Stimulated activated CD8-positive, alpha-beta memory T cell treated with anti-CD3 and anti-CD28 coated beads, Interleukin-12 subunit alpha, Interleukin-12 subunit beta, amount 100 ng/mL, for 24 hours (primary cell): ENCODE measurements at regions not wholly inside any gene's neighbourhood (a gene's known extent, or its start where the extent isn't known, plus 50 kb on each side); places are given as distances from the start of the nearest gene placed in this dataset.

Experiments used
- DNase-seq: peaks from one replicate; pipeline ENCODE4 v3.0.0-alpha.2; 2020; ENCODE audit errors: extremely low read depth

DNA sequence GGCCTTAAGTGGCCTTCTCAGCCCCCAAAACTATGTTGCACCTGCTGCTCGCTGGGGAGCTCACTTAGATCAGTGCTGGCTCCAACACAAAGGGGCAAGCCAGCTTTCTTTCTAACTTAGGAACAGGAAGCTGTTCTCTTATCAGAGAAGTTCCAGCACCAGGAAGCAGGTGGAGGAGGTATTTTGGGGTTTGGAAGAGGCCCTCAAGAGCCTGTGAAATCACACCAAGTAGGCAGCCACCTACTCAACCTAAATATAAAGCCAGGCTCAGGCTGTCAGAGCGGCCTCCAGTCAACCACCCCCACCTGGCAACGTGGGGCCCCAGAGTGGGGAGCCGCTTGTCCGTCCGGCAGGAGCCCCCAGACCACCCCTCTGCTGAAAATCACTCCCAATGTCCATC lies 152.8 kb downstream of the OLFM1 start:
- DNase-seq = no peak

DNA sequence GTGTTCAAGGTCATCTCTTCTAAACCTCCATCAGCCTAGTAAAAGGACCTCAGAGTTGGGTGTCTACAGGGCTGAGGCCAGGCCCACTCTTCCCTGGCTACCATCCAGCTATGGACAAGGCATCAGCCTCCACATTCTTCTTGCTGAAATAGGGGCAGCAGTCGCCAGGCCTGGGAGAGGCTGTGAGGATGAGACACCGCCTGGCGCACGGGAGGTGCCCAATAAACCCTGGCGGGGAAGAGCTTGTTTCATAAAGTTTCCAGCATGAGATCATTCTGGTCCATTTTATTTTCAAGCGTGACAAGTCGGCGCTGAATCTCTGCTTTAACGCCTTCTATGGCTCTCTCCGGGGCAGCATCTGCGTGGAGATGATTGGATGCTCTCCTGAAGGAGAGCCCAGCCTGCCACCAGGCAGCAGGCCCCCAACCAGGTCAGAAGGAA lies 153.4 kb downstream of the OLFM1 start:
- no peak for DNase-seq

DNA sequence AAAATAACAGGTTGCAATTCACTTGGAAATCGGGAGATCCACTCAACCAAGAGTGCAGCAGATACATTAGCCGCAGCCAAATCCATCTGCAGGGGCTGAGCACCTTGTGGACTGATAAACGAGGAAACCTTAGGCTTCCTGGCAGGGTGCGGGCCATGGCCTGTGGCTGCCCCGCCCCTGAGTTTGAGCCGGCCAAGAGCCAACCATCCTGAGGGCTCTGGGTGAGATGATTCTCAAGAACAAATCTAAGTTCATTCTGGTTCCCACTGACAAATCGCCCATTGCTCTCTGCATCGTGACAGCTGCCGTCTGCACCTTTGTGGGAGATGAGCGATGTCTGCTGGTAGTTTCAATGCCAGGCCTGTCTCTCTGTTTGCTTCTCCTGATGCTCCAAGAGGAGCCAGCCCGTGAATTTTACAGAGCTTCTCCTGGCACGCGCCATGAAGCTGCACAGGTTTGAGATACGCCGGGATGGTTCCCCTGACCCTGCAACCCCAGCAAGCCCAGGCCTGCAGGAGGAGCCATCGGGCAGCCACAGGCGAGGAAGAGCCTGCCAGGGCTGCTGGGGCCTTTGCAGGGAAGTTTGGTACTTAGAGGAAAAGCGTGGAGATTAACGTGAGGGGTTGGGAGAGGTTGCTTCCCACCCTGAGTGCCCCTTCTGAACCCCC lies 154.0 kb downstream of the OLFM1 start:
- no peak for DNase-seq

DNA sequence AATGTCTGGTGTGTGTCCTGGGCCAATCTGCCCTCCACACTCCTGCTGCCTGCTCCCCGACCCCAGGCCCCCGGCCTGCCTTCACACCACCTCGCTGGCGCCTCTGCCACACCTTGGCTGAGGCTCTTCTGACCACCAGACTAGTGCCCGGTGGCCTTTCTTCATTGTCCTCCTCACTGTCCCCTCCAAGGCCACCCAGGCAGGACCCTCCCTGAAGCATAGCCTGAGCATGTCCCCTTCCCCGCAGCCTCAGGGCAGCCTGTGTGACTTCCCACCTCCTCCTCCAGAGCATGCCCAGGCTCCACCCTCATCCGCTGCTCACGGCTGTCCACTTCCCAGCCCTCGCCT lies 154.6 kb downstream of the OLFM1 start:
- DNase-seq = no peak

- DNase-seq = no peak
Observed at GRCh38 chr9:135242406-135242805, 154.9 kb downstream of the OLFM1 start.

DNA sequence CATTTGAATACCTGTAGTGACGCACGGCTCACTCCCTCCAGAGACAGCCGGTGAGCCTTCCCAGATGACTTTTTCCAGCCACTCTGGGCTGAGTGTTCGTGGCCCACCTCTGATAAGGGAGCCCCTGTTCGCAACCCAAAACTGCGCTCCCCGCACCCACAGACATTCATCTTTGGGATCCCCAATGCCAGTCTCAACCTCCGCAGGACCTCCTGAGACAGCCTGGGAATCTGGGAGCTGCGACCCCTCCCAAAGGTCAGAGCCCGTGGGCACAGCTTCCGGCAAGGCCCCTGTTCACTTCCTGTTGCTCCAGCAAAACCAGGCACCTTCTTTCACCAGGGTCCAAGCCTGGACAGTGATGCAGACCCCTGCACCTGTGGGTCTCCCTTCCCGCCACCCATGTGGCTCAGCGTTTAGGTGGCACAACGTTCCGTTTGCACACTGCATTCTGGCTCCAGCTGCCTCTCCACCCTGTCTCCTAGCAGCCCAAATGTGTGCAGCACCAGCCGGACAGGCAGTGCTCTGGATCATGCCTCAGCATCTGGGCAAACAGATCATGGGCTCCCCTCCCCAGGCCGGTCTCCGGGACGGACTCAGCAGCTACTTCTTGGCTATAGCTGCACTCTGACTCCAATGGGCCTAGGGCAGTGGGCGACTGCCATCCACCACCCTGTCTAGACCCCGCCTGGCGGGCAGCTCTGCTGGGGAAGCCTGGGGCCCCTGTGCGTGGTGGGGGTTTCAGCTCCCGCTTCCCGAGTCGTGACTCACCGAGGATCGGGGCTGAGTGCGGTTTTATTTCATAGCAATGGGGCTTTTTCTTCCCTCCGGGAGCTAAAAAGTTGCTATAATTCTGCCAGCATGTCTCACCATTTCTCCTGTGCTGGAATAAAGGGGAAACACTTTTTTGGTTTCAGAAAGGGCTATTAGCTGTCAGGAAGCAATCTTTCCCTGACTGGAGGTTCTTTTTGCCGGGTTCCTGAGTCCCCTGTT lies 156.0 kb downstream of the OLFM1 start:
- no peak for DNase-seq

- DNase-seq = no peak
Observed at GRCh38 chr9:135244271-135245221, 157.1 kb downstream of the OLFM1 start.

- no peak for DNase-seq
Observed at GRCh38 chr9:135245482-135246247, 158.2 kb downstream of the OLFM1 start.

DNA sequence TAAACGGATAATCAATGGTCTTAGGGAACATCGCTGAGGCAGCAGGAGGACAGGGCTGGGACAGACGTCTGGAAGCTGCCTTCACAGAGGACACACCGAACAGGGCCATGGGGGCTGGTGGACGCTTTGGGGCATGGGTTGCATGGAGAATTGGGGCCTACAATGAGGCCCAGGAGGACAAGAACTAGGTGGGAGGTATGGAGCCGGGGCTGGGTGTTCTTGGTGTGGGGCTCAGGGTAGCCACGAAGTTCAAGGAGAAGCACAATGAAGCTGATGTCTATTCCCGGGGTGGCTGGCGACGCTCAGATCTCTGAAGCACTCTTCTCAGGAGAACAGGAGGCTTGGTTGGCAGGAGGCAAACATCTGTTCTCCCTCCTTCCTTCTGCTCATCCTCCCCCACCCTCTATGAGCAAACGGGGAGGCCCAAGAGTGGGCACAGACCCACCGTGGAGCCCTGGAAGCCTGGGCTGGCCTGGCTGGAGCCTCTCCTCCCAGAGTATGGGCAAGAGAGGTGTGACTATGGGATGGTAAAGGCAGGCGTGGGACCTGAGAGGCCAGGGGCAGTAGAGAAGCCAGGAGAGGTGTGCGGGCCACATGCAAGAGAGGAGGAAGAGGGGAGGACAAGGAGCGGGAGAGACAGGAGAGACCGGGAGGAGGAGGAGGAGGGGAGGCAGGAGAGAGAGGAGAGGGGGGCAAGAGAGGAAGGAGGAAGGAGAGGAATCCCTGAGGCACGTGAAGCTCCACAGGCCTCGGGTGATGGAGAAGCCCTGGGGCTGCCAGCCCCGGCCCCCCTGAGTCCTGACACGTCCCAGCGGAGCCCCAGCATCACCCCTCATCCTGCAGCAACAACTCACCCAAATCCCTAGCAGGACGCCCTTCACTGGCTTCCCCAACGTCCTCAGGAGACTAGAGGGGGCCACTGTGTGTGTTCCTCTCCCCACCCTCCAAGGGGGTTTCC lies 159.1 kb downstream of the OLFM1 start:
- DNase-seq = no peak

- no peak for DNase-seq
Observed at GRCh38 chr9:135247227-135247930, 159.9 kb downstream of the OLFM1 start.

- no peak for DNase-seq
Observed at GRCh38 chr9:135248111-135248510, 160.6 kb downstream of the OLFM1 start.

DNA sequence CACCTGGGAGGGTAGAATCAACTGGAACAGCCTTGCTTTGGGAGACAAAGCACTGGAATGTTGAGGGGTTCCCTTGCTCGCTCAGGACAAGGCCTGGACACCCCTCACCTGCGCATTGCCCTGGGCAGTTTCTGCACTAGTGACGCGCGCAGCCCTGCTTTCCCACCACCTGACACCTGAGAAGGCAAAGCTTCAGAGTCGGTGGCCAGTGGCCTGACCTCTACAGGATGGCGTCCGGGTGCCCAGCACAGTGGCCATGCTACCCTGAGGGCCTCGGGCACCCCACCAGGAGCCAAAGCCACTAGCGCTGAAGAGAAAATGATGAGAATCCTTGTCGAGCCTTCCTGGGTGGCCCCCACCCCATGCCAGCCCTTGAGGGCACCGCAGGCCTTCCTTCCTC lies 161.3 kb downstream of the OLFM1 start:
- DNase-seq = no peak

- DNase-seq = no peak
Observed at GRCh38 chr9:135249191-135249590, 161.7 kb downstream of the OLFM1 start.

DNA sequence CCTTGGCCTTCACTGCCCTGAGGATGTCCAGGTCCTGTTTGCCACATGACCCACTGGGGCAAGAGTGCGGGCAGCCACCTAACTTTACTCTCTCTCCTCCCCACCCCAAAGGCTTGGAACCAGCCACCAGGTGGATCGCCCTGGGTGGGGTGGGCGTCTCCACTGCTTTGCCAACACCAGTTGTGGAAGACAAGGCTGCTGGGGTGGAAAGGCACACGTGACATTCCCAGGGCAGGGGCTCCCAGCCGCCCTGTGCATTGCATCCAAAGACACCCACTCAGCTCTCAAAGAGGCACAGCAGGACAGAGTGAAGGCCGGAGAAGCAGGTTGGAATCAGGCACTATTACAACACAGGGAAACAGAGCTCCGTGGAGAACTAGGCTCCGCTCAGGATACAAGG lies 162.2 kb downstream of the OLFM1 start:
- DNase-seq = no peak

DNA sequence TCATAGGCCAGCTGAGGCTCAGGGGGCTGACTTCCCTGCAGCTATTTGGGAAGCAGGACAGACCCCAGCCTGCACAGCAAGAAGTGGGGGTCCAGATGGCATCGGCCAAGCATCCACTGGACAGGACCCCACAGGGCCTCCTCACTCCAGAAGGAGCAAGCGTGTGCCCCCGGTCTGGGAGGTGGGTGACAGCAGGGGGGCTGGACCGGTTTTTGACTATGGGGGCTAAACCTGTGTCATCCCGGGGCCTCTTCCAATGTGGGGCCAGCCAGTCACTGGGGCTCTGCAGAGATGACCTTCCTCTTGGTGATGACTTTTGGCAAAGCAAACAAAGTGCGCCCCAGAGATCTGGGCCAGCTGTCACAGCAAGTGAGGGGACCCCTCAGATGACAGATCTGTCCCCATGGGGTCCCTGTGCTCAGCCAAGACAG lies 163.9 kb downstream of the OLFM1 start:
- DNase-seq = no peak

GRCh38 chr9:135251996-135252760 lies 164.7 kb downstream of the OLFM1 start:
- DNase-seq = no peak

DNA sequence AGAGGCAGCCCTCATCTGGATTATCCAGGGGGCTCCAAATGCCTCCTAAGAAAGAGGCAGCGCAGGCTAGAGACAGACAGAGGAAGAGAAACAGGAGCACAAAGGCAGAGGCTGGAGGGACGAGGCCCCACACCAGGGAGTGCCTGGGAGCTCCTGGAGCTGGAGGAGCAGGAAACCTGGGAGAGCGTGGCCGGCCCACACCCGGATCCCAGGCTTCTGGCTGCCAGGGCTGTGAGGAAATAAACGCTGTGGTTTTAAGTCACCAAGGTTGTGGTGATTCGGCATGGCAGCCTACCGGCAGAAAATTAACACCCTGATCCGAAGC lies 165.5 kb downstream of the OLFM1 start:
- no peak for DNase-seq

GRCh38 chr9:135253305-135254004 lies 166.0 kb downstream of the OLFM1 start:
- DNase-seq = no peak
